SK-N-SH (cell line): ENCODE measurements at regions not wholly inside any gene's neighbourhood (a gene's known extent, or its start where the extent isn't known, plus 50 kb on each side); places are given as distances from the start of the nearest gene placed in this dataset.
A peak's percentile ranks its signal among the peaks of the same experiment; 100 is the strongest.

Experiments used
- CTCF ChIA-PET: fragments of 300-600, 350-600 bp; formaldehyde crosslinking; extraction: SDS; loops from one replicate; lab custom pipeline; 2021; lab: Yijun Ruan, JAX
- POLR2A ChIA-PET: fragments of 350-600 bp; sonication (Branson Sonifier 250); formaldehyde crosslinking; extraction: SDS; loops from one replicate; lab custom pipeline; 2020; ENCODE audit warnings: antibody characterized with exemption, inconsistent platforms; lab: Yijun Ruan, JAX
- DNase-seq: peaks from one replicate; pipeline ENCODE4 v3.0.0; 2012
- H2AFZ ChIP-seq: fragments of 200-600 bp; sonication (generic); 2 replicates; pipeline ENCODE4 v1.8.1; 2016; ENCODE audit warnings: antibody characterized with exemption, mild to moderate bottlenecking, low read depth
- H3F3A ChIP-seq: fragments of 200-600 bp; sonication (generic); replicated peaks from 2 replicates; pipeline ENCODE3; 2016; ENCODE audit warnings: antibody characterized with exemption, mild to moderate bottlenecking; ENCODE audit not compliant: insufficient read depth
- H3K27ac ChIP-seq, 2 experiments: fragments of 200-500 bp in 1 of 2; fragments of 200-600 bp in 1 of 2; sonication (Bioruptor generic) in 1 of 2; sonication (generic), shearing (Covaris generic) in 1 of 2; 2 replicates each; pipeline versions ENCODE4 v1.5.1 to v1.6.1; 2014 to 2016; ENCODE audit warnings: low read depth in 2 of 2, inconsistent platforms in 1 of 2, low read length in 1 of 2, mild to moderate bottlenecking in 1 of 2, mixed read lengths in 1 of 2
- H3K27me3 ChIP-seq: fragments of 200-600 bp; sonication (generic), shearing (Covaris generic); 2 replicates; pipeline ENCODE4 v1.6.1; 2016; ENCODE audit warnings: mixed run types; ENCODE audit not compliant: insufficient read depth
- H3K36me3 ChIP-seq, 2 experiments: fragments of 200-500 bp in 1 of 2; fragments of 200-600 bp in 1 of 2; sonication (Bioruptor generic) in 1 of 2; sonication (generic) in 1 of 2; replicated peaks in 1 of 2; 2 replicates each; pipeline versions ENCODE3 to v1.5.1; 2014 to 2016; ENCODE audit warnings: low read length in 1 of 2, mild to moderate bottlenecking in 1 of 2; ENCODE audit not compliant: insufficient read depth in 2 of 2, control insufficient read depth in 1 of 2
- H3K4me1 ChIP-seq, 2 experiments: fragments of 200-500 bp in 1 of 2; fragments of 200-600 bp in 1 of 2; sonication (Bioruptor generic) in 1 of 2; sonication (generic), shearing (Covaris generic) in 1 of 2; 2 replicates each; pipeline versions ENCODE4 v1.5.1 to v1.6.1; 2014 to 2016; ENCODE audit warnings: low read depth in 1 of 2, low read length in 1 of 2, mixed run types in 1 of 2; ENCODE audit not compliant: insufficient read depth in 2 of 2, control insufficient read depth in 1 of 2
- H3K4me2 ChIP-seq: fragments of 200-600 bp; sonication (generic), shearing (Covaris generic); 2 replicates; pipeline ENCODE4 v1.6.1; 2017; ENCODE audit warnings: mixed run types
- H3K4me3 ChIP-seq, 2 experiments: fragments of 200-500 bp in 1 of 2; fragments of 200-600 bp in 1 of 2; sonication (Bioruptor generic) in 1 of 2; sonication (generic), shearing (Covaris generic) in 1 of 2; 2 replicates each; pipeline versions ENCODE4 v1.5.1 to v1.8.1; 2014 to 2016; ENCODE audit warnings: low read depth in 2 of 2, inconsistent platforms in 1 of 2, low read length in 1 of 2, mild to moderate bottlenecking in 1 of 2, mixed read lengths in 1 of 2, moderate library complexity in 1 of 2
- H3K79me2 ChIP-seq: fragments of 200-600 bp; sonication (generic); 2 replicates; pipeline ENCODE4 v1.8.1; 2017; ENCODE audit warnings: mild to moderate bottlenecking; ENCODE audit not compliant: insufficient read depth
- H3K9ac ChIP-seq: fragments of 200-600 bp; sonication (generic); 2 replicates; pipeline ENCODE4 v1.6.1; 2017; ENCODE audit warnings: mixed run types
- H3K9me2 ChIP-seq: fragments of 200-600 bp; sonication (generic); 2 replicates; pipeline ENCODE4 v1.6.1; 2017; ENCODE audit warnings: mixed run types
- H3K9me3 ChIP-seq: fragments of 200-600 bp; sonication (generic); 2 replicates; pipeline ENCODE4 v1.6.1; 2017; ENCODE audit warnings: mixed run types, mild to moderate bottlenecking, moderate library complexity
- H4K20me1 ChIP-seq: fragments of 200-600 bp; sonication (generic); 2 replicates; pipeline ENCODE4 v1.6.1; 2017; ENCODE audit warnings: mild to moderate bottlenecking, mixed run types; ENCODE audit not compliant: insufficient read depth
- CHD2 ChIP-seq: fragments of 150-350 bp; IDR thresholded peaks from 2 replicates; pipeline ENCODE4 v1.6.1; 2018; ENCODE audit warnings: low read length; ENCODE audit not compliant: partially characterized antibody
- EZH2phosphoT487 ChIP-seq: fragments of 200-600 bp; sonication (generic); IDR thresholded peaks from 2 replicates; pipeline ENCODE4 v1.6.1; 2017; ENCODE audit warnings: low read depth, mixed run types, mild to moderate bottlenecking, antibody characterized with exemption, moderate library complexity, borderline replicate concordance
- GATA2 ChIP-seq: sonication (generic); formaldehyde crosslinking; IDR thresholded peaks from 2 replicates; pipeline ENCODE4 v1.5.0; 2020; ENCODE audit warnings: mild to moderate bottlenecking, missing genetic modification reagents
- MXI1 ChIP-seq: IDR thresholded peaks from 2 replicates; pipeline ENCODE4 v1.6.1; 2012; ENCODE audit warnings: mild to moderate bottlenecking, low read depth, low read length, improper control_type of control experiment
- NRF1 ChIP-seq: IDR thresholded peaks from 2 replicates; pipeline ENCODE4 v1.6.1; 2012; ENCODE audit warnings: low read depth, mild to moderate bottlenecking, low read length
- RAD21 ChIP-seq: IDR thresholded peaks from 2 replicates; pipeline ENCODE4 v1.6.1; 2012; ENCODE audit warnings: mild to moderate bottlenecking, low read length
- RCOR1 ChIP-seq: fragments of 150-350 bp; IDR thresholded peaks from 2 replicates; pipeline ENCODE4 v1.6.1; 2017; ENCODE audit warnings: antibody characterized with exemption, low read length
- RFX5 ChIP-seq: IDR thresholded peaks from 2 replicates; pipeline ENCODE4 v1.6.1; 2012; ENCODE audit warnings: mild to moderate bottlenecking, improper control_type of control experiment, low read length
- SIN3A ChIP-seq: IDR thresholded peaks from 2 replicates; pipeline ENCODE4 v1.6.1; 2012; ENCODE audit warnings: low read depth, mild to moderate bottlenecking, low read length, moderate library complexity, borderline replicate concordance
- SMC3 ChIP-seq: IDR thresholded peaks from 2 replicates; pipeline ENCODE4 v1.6.1; 2012; ENCODE audit warnings: low read depth, low read length, improper control_type of control experiment
- TAF1 ChIP-seq: IDR thresholded peaks from 2 replicates; pipeline ENCODE4 v1.6.1; 2012; ENCODE audit warnings: low read depth, mild to moderate bottlenecking, low read length, moderate library complexity, borderline replicate concordance
- TCF12 ChIP-seq: IDR thresholded peaks from 2 replicates; pipeline ENCODE4 v1.4.0; 2012
- USF1 ChIP-seq: IDR thresholded peaks from 2 replicates; pipeline ENCODE4 v1.4.0; 2012; ENCODE audit warnings: low read depth, borderline replicate concordance
- ZBTB33 ChIP-seq: IDR thresholded peaks from 2 replicates; pipeline ENCODE4 v1.4.0; 2012; ENCODE audit warnings: low read depth, borderline replicate concordance
- WGBS: methylation state at CpG from one replicate; pipeline ENCODE4 v1.1.6; 2017; ENCODE audit warnings: low lambda C conversion rate; 5-methylcytosine and 5-hydroxymethylcytosine counted together
- TF ChIP-seq, protein P1 (sequence below): fragments of 150-350 bp; IDR thresholded peaks from 2 replicates; pipeline ENCODE4 v1.6.1; 2016; ENCODE audit warnings: mild to moderate bottlenecking, low read depth, low read length
- TF ChIP-seq, protein P2 (sequence below): fragments of 200-600 bp; sonication (generic); IDR thresholded peaks from 2 replicates; pipeline ENCODE4 v1.6.1; 2017; ENCODE audit warnings: antibody characterized with exemption, mild to moderate bottlenecking, moderate library complexity
- TF ChIP-seq, protein P3 (sequence below): IDR thresholded peaks from 2 replicates; pipeline ENCODE4 v1.6.1; 2012; ENCODE audit warnings: mild to moderate bottlenecking, low read depth, low read length, moderate library complexity

DNA sequence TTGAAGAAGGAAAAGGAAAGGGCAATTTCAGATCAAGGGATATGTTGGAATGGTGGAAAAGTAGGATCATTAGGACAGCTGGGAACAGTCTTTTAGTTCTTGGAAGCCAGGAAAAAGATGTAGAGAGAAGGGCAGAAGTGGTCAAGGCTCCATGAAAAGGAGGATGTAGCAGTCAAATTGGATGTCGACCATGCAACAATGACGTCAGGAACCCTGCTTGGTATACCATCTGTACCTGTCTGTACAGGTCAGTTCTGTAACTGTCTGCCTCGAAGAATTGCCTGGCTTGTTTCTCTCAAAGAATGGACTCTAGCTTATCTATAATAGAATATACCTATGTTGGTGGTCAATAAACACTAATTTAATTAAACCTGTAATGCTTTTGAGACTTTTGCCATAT, 157.8 kb upstream of the SGO1 start:
- TF ChIP-seq ZBTB33 (no peak), USF1 (no peak), CHD2 (no peak), SMC3 (no peak), TAF1 (no peak), TCF12 (no peak), MXI1 (no peak)
- H3K9ac ChIP-seq: no peak overlapping the region
- no peaks in the 10 kb centered on the region for H3K36me3 ChIP-seq
- H3K4me3 ChIP-seq: no peak overlapping the region
- ChIA-PET POLR2A (no interaction called here), CTCF (interaction anchor here (1.0 to 1.1 kb wide), 2 partner anchors 17 to 1551 kb away, joined by 3 to 4 read pairs; no protein-coding TSS in a partner anchor)
- H3K79me2 ChIP-seq: no peaks in the 10 kb centered on the region
- no peak overlapping the region for H3K4me2 ChIP-seq
- no peaks in the 10 kb centered on the region for H3K27me3 ChIP-seq
- no peaks in the 10 kb centered on the region for H3F3A ChIP-seq
- H3K4me1 ChIP-seq: peaks cover 0 to 3% of the 10 kb centered on the region in 2 experiments; a peak in 2 of 4 replicates
- no peak overlapping the region for H2AFZ ChIP-seq
- no peaks in the 10 kb centered on the region for H3K9me2 ChIP-seq
- DNase-seq: no peak
- 34% methylated on average over 3 of the region's 3 CpGs for WGBS
- H4K20me1 ChIP-seq: no peaks in the 10 kb centered on the region
- H3K9me3 ChIP-seq: no peaks in the 10 kb centered on the region
- H3K27ac ChIP-seq: no peak overlapping the region

GRCh38 chr3:20340324-20340928, 154.4 kb upstream of the SGO1 start:
- no peak overlapping the region for H2AFZ ChIP-seq
- H3K4me2 ChIP-seq: no peak overlapping the region
- TF ChIP-seq GATA2 (CRISPR knock-in tag): no peak
- TF ChIP-seq, protein P1, sequence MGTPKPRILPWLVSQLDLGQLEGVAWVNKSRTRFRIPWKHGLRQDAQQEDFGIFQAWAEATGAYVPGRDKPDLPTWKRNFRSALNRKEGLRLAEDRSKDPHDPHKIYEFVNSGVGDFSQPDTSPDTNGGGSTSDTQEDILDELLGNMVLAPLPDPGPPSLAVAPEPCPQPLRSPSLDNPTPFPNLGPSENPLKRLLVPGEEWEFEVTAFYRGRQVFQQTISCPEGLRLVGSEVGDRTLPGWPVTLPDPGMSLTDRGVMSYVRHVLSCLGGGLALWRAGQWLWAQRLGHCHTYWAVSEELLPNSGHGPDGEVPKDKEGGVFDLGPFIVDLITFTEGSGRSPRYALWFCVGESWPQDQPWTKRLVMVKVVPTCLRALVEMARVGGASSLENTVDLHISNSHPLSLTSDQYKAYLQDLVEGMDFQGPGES: no peak
- TF ChIP-seq MXI1: no peak
- TF ChIP-seq TCF12: no peak
- TF ChIP-seq, protein P2, sequence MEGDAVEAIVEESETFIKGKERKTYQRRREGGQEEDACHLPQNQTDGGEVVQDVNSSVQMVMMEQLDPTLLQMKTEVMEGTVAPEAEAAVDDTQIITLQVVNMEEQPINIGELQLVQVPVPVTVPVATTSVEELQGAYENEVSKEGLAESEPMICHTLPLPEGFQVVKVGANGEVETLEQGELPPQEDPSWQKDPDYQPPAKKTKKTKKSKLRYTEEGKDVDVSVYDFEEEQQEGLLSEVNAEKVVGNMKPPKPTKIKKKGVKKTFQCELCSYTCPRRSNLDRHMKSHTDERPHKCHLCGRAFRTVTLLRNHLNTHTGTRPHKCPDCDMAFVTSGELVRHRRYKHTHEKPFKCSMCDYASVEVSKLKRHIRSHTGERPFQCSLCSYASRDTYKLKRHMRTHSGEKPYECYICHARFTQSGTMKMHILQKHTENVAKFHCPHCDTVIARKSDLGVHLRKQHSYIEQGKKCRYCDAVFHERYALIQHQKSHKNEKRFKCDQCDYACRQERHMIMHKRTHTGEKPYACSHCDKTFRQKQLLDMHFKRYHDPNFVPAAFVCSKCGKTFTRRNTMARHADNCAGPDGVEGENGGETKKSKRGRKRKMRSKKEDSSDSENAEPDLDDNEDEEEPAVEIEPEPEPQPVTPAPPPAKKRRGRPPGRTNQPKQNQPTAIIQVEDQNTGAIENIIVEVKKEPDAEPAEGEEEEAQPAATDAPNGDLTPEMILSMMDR: peak; percentile 91
- 0 out of 2 replicates have a peak, but pooled peaks have one; percentile 17 for TF ChIP-seq RFX5
- no peak for TF ChIP-seq SIN3A
- peak; percentile 97 for TF ChIP-seq RAD21
- TF ChIP-seq NRF1: no peak
- TF ChIP-seq RCOR1: no peak
- TF ChIP-seq EZH2phosphoT487: no peak
- TF ChIP-seq, protein P3, sequence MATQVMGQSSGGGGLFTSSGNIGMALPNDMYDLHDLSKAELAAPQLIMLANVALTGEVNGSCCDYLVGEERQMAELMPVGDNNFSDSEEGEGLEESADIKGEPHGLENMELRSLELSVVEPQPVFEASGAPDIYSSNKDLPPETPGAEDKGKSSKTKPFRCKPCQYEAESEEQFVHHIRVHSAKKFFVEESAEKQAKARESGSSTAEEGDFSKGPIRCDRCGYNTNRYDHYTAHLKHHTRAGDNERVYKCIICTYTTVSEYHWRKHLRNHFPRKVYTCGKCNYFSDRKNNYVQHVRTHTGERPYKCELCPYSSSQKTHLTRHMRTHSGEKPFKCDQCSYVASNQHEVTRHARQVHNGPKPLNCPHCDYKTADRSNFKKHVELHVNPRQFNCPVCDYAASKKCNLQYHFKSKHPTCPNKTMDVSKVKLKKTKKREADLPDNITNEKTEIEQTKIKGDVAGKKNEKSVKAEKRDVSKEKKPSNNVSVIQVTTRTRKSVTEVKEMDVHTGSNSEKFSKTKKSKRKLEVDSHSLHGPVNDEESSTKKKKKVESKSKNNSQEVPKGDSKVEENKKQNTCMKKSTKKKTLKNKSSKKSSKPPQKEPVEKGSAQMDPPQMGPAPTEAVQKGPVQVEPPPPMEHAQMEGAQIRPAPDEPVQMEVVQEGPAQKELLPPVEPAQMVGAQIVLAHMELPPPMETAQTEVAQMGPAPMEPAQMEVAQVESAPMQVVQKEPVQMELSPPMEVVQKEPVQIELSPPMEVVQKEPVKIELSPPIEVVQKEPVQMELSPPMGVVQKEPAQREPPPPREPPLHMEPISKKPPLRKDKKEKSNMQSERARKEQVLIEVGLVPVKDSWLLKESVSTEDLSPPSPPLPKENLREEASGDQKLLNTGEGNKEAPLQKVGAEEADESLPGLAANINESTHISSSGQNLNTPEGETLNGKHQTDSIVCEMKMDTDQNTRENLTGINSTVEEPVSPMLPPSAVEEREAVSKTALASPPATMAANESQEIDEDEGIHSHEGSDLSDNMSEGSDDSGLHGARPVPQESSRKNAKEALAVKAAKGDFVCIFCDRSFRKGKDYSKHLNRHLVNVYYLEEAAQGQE: no peak

More at GRCh38 chr3:20340324-20340928, 154.4 kb upstream of the SGO1 start:
- Histone ChIP-seq H3K9me3 (no peaks in the 10 kb centered on the region), H3K36me3 (no peaks in the 10 kb centered on the region), H3K79me2 (no peaks in the 10 kb centered on the region), H3K4me1 (peaks cover 0 to 3% of the 10 kb centered on the region in 2 experiments; a peak in 2 of 4 replicates), H3K9ac (no peak overlapping the region), H3F3A (no peaks in the 10 kb centered on the region), H3K4me3 (peak overlapping the region in 1 of 2 experiments; percentile 23; a peak in 1 of 4 replicates), H4K20me1 (no peaks in the 10 kb centered on the region), H3K9me2 (no peaks in the 10 kb centered on the region), H3K27ac (no peak overlapping the region), H3K27me3 (no peaks in the 10 kb centered on the region)
- WGBS: 27% methylated on average over 6 of the region's 6 CpGs
- POLR2A ChIA-PET: no interaction called here
- CTCF ChIA-PET: interaction anchor here (1.1 to 1.5 kb wide), 5 partner anchors 9 to 1554 kb away, joined by 3 to 8 read pairs (median 4); no protein-coding TSS in a partner anchor
- peak; percentile 49 for DNase-seq
